T-helper 2 cell treated with Interferon-gamma antibody and Interleukin-4, amounts not matched to agents 5 μg/mL and 100 μg/mL, for 36 hours (primary cell): ENCODE measurements at regions not wholly inside any gene's neighbourhood (a gene's known extent, or its start where the extent isn't known, plus 50 kb on each side); places are given as distances from the start of the nearest gene placed in this dataset.
"Not testable (repeated sequence)": the region's sequence is repeated elsewhere in the genome, so short reads cannot be mapped to it uniquely, and the experiment has no call there.

Source experiments
- DNase-seq: peaks from one replicate; pipeline ENCODE4 v3.0.0; 2021; ENCODE audit warnings: low spot score
- H3K27ac Mint-ChIP-seq: one replicate; pipeline ENCODE4 v1.8.0; 2021; ENCODE audit warnings: mild to moderate bottlenecking, mixed read lengths
- H3K27me3 Mint-ChIP-seq: one replicate; pipeline ENCODE4 v1.8.0; 2021; ENCODE audit warnings: low read depth, mixed read lengths
- H3K36me3 Mint-ChIP-seq: one replicate; pipeline ENCODE4 v1.8.0; 2021; ENCODE audit warnings: low read depth, mixed read lengths
- H3K4me1 Mint-ChIP-seq: one replicate; pipeline ENCODE4 v1.8.0; 2021; ENCODE audit warnings: low read depth, mixed read lengths
- H3K4me3 Mint-ChIP-seq: one replicate; pipeline ENCODE4 v1.8.0; 2022; ENCODE audit warnings: mild to moderate bottlenecking, moderate library complexity, mixed read lengths
- H3K9me3 Mint-ChIP-seq: one replicate; pipeline ENCODE4 v1.8.0; 2021; ENCODE audit warnings: mixed read lengths

- Mint-ChIP-seq H3K36me3 (no peaks in the 10 kb centered on the region), H3K4me3 (no peak overlapping the region), H3K27me3 (no peaks in the 10 kb centered on the region), H3K4me1 (no peaks in the 10 kb centered on the region), H3K9me3 (no peaks in the 10 kb centered on the region), H3K27ac (no peak overlapping the region)
- no peak for DNase-seq
These were observed 613.3 kb upstream of the GOLIM4 start for GRCh38 chr3:168709073-168709472.

DNA sequence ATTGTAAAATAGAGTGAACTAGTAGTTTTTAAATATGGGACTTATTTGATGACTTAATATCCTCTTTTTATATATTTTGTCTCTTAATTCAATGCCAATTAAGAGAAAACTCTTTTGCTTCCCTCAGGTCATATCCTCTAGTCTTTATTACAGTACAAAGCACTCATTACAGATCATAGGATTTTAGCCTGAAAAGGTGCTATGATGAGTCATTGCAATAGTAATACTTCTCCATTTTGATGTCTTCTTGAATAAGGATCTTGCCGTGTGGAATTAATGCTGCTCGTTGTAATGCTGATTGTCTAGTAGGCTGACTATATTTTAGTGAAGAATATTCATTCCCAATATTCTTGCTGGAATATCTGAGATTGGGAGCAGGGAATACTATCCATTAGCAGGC lies 612.2 kb upstream of the GOLIM4 start:
- Mint-ChIP-seq H3K27ac (no peak overlapping the region), H3K27me3 (no peaks in the 10 kb centered on the region), H3K9me3 (no peaks in the 10 kb centered on the region), H3K36me3 (no peaks in the 10 kb centered on the region), H3K4me3 (no peak overlapping the region), H3K4me1 (no peaks in the 10 kb centered on the region)
- no peak for DNase-seq

GRCh38 chr3:168705412-168705811 lies 609.7 kb upstream of the GOLIM4 start:
- Mint-ChIP-seq H3K4me3 (no peak overlapping the region), H3K36me3 (no peaks in the 10 kb centered on the region), H3K9me3 (no peaks in the 10 kb centered on the region), H3K4me1 (no peaks in the 10 kb centered on the region), H3K27me3 (no peaks in the 10 kb centered on the region), H3K27ac (no peak overlapping the region)
- no peak for DNase-seq

DNA sequence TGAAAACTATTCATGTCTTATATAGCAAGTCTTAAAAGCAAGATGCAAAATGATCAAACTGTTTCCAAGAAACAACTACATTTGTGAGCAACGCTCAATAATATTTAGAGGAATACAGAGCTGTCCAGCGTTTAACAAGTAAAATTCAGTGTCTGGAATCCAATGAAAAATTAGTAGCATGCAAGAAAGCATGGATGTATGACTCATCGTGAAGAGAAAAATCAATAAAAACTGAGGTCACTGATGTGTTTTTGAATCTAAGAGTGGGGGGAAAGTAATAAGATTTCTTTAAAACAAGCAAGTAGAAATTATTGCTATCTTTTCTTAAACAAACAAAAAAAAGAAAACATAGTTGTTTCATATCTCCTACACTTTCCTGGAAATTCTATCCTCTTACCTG lies 600.3 kb upstream of the GOLIM4 start:
- Mint-ChIP-seq H3K4me1 (no peaks in the 10 kb centered on the region), H3K27me3 (no peaks in the 10 kb centered on the region), H3K27ac (no peak overlapping the region), H3K9me3 (no peaks in the 10 kb centered on the region), H3K4me3 (no peak overlapping the region), H3K36me3 (no peaks in the 10 kb centered on the region)
- no peak for DNase-seq

GRCh38 chr3:168693870-168694269 lies 598.1 kb upstream of the GOLIM4 start:
- no peaks in the 10 kb centered on the region for H3K27me3 Mint-ChIP-seq
- no peaks in the 10 kb centered on the region for H3K36me3 Mint-ChIP-seq
- no peak overlapping the region for H3K4me3 Mint-ChIP-seq
- DNase-seq, result no peak
- no peaks in the 10 kb centered on the region for H3K9me3 Mint-ChIP-seq
- H3K4me1 Mint-ChIP-seq, result no peaks in the 10 kb centered on the region
- H3K27ac Mint-ChIP-seq, result no peak overlapping the region

DNA sequence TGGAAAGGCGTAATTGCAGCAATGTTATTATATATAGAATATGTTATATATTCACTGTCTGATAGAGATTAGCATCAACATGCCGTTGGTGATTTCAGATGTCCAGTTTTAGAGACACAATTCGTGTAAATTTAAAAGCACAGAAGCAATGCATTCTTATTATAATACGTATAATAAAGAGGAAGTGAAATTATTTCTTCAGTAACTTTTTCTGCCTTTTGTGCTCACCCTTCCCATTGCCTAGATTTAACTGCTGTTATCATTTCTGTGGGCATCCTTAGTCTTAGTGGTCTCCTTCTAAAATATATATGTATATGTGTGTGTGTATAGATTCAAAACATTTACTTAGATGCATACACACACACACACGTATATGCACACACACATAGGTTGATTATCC lies 592.5 kb upstream of the GOLIM4 start:
- Mint-ChIP-seq H3K27ac (no peak overlapping the region), H3K9me3 (no peaks in the 10 kb centered on the region), H3K27me3 (no peaks in the 10 kb centered on the region), H3K36me3 (no peaks in the 10 kb centered on the region), H3K4me1 (no peaks in the 10 kb centered on the region), H3K4me3 (no peak overlapping the region)
- DNase-seq, result no peak

DNA sequence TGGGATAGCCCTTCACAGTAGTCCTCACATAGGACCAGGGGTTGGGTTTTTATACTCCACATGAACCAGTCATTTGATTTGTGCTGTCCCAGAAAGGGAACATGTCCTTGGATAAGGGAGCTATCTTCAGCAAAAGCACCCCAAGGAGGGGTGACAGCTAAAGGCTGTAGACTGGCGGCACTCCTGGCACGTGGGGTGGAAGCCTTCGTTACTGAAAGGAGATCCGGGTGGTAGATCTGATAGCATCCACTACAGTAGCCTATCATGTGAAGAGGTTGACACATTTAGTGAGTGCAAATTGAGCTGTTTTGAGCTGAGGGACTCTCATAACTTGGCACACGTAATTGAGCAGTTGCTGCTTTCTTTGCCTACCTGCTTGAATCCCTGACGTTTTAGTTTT lies 588.8 kb upstream of the GOLIM4 start:
- Mint-ChIP-seq H3K27me3 (no peaks in the 10 kb centered on the region), H3K36me3 (no peaks in the 10 kb centered on the region), H3K4me3 (no peak overlapping the region), H3K4me1 (no peaks in the 10 kb centered on the region), H3K27ac (no peak overlapping the region), H3K9me3 (no peaks in the 10 kb centered on the region)
- no peak for DNase-seq

GRCh38 chr3:168678730-168679129 lies 583.0 kb upstream of the GOLIM4 start:
- H3K36me3 Mint-ChIP-seq, result no peaks in the 10 kb centered on the region
- no peaks in the 10 kb centered on the region for H3K9me3 Mint-ChIP-seq
- no peak for DNase-seq
- no peak overlapping the region for H3K4me3 Mint-ChIP-seq
- H3K27ac Mint-ChIP-seq, result no peak overlapping the region
- H3K27me3 Mint-ChIP-seq, result no peaks in the 10 kb centered on the region
- H3K4me1 Mint-ChIP-seq, result no peaks in the 10 kb centered on the region

DNA sequence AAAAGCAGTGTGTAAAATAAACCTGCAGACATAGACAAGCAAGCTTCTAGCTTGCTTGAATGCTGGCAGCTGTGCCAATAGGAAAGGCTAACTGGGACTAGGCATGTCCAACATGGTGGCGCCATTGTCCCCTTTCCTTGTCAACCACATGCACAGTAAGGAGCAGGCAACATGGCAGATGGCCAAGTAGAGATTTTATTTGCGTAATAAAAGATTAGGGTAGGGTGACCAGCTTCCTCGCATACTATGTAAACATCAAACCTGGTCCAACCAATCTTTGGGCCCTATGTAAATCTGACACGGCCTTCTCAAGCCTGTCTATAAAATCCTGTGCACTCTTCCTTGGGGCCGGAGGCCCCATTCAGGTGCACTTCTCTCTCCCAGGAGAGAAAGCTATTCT lies 575.4 kb upstream of the GOLIM4 start:
- no peak overlapping the region for H3K4me3 Mint-ChIP-seq
- no peaks in the 10 kb centered on the region for H3K27me3 Mint-ChIP-seq
- no peaks in the 10 kb centered on the region for H3K36me3 Mint-ChIP-seq
- no peak for DNase-seq
- H3K4me1 Mint-ChIP-seq, result no peaks in the 10 kb centered on the region
- H3K9me3 Mint-ChIP-seq, result no peaks in the 10 kb centered on the region
- H3K27ac Mint-ChIP-seq, result no peak overlapping the region

- not testable (repeated sequence) for H3K9me3 Mint-ChIP-seq, H3K4me3 Mint-ChIP-seq, DNase-seq, H3K27me3 Mint-ChIP-seq, H3K4me1 Mint-ChIP-seq, H3K27ac Mint-ChIP-seq, H3K36me3 Mint-ChIP-seq
These were observed 565.3 kb upstream of the GOLIM4 start for GRCh38 chr3:168660879-168661657.

GRCh38 chr3:168659015-168659414 lies 563.3 kb upstream of the GOLIM4 start:
- no peaks in the 10 kb centered on the region for H3K4me1 Mint-ChIP-seq
- H3K9me3 Mint-ChIP-seq, result no peaks in the 10 kb centered on the region
- no peak overlapping the region for H3K4me3 Mint-ChIP-seq
- H3K36me3 Mint-ChIP-seq, result no peaks in the 10 kb centered on the region
- no peaks in the 10 kb centered on the region for H3K27me3 Mint-ChIP-seq
- H3K27ac Mint-ChIP-seq, result no peak overlapping the region
- DNase-seq, result no peak

DNA sequence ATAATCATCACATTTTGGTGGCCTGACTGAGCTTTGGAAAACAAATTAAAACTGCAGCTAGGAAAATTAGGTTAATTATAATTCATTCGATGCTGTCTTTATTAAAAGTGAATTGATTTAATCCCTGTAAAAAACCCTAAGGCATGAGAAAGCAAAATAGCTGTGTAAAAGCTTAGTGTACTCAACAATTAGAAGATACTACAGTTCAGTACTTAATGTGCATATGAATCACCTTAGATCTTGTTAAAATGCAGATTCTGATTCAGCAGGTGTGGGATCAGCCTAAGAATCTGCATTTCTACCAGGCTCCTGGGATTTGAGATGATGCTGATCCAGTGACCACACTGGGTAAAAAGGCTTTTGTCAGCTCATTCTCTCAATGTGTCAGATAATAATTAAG lies 559.9 kb upstream of the GOLIM4 start:
- Mint-ChIP-seq H3K36me3 (no peaks in the 10 kb centered on the region), H3K4me3 (no peak overlapping the region), H3K27ac (no peak overlapping the region), H3K4me1 (no peaks in the 10 kb centered on the region), H3K27me3 (no peaks in the 10 kb centered on the region), H3K9me3 (no peaks in the 10 kb centered on the region)
- DNase-seq, result no peak

DNA sequence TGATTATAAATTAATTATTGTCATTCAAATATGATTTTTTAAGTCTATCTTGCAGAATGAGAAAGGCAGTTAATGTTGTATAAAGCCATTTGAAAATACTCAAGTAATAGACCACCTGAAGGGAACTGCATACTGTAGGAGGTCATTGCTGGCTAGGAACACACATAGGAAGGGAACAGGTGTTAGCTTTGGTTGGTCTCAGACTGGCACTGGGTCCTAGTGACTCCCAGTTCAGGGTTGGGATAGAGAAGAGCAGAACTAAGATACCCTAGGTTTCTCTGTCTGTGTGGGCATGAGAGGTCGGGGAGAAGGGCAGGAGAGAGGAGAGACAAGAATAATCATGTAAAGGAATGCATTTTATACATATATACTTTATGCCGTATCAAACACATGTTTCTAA lies 559.0 kb upstream of the GOLIM4 start:
- no peak for DNase-seq
- Mint-ChIP-seq H3K27me3 (no peaks in the 10 kb centered on the region), H3K36me3 (no peaks in the 10 kb centered on the region), H3K27ac (no peak overlapping the region), H3K4me3 (no peak overlapping the region), H3K4me1 (no peaks in the 10 kb centered on the region), H3K9me3 (no peaks in the 10 kb centered on the region)

GRCh38 chr3:168653255-168653654 lies 557.5 kb upstream of the GOLIM4 start:
- Mint-ChIP-seq H3K27ac (no peak overlapping the region), H3K4me1 (no peaks in the 10 kb centered on the region), H3K27me3 (no peaks in the 10 kb centered on the region), H3K9me3 (no peaks in the 10 kb centered on the region), H3K4me3 (no peak overlapping the region), H3K36me3 (no peaks in the 10 kb centered on the region)
- no peak for DNase-seq

DNA sequence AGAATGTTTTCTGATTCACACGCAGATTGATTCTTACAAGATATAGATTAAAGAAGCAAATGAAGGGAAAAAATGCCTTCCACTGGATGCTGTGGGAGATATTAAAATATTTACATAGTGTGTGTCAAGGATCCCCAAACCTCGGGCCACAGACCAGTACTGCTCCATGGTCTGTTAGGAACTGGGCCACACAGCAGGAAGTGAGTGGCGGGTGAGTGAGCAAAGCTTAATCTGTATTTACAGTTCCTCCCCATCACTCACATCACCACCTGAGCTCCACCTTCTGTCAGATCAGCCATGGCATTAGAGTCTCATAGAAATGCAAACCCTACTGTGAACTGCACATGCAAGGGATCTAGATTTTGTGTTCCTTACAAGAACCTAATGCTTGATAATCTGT lies 552.6 kb upstream of the GOLIM4 start:
- Mint-ChIP-seq H3K27me3 (no peaks in the 10 kb centered on the region), H3K36me3 (no peaks in the 10 kb centered on the region), H3K9me3 (no peaks in the 10 kb centered on the region), H3K4me3 (no peak overlapping the region), H3K4me1 (no peaks in the 10 kb centered on the region), H3K27ac (no peak overlapping the region)
- no peak for DNase-seq
